ENCODE measurements at regions not wholly inside any gene's neighbourhood (a gene's known extent, or its start where the extent isn't known, plus 50 kb on each side); places are given as distances from the start of the nearest gene placed in this dataset.

GRCh38 chr4:27873596-27873995 lies 1013.0 kb downstream of the STIM2 start:
- no peak for DNase-seq

- no peak for DNase-seq
Observed at GRCh38 chr4:27881705-27882104, 1021.1 kb downstream of the STIM2 start.

- peak; percentile 20 for DNase-seq
Observed at GRCh38 chr4:27886120-27886519, 1025.5 kb downstream of the STIM2 start.

DNA sequence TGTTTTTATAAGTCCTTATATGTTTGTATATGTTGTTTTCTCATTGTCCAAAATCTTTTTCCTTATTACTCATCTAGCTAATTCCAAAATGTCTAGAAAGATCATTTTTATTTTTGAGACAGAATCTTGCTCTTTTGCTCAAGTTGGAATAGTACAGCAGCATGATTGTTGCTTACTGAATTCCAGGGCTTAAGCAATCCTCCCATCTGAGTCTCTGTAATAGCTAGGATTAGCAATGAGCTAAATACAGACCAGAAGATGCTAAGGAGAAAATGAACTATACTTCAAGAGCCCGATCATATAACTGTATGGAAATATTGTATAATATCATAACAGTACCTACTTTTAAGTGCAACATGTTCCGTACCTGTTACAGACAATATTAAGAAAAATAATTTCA lies 1027.0 kb downstream of the STIM2 start:
- DNase-seq = no peak

DNA sequence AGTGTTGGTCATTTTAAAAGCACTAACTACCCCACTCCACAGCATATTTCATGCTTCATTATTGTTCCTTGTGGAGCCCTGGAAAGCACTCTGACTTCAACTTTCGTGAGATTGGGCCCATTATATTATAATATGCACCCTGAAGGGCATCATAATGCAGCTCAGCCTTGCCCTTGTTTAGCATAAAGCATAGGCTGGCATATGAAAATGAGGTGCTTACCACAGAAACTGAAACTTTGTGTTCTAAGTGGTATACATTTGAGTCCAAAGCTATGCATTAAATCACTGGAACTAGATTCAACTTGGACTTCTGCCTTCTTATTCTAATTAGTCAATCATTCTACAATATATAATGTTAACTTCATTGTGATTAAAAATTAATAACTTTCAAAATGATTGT lies 1027.9 kb downstream of the STIM2 start:
- no peak for DNase-seq

GRCh38 chr4:27894951-27895350 lies 1034.3 kb downstream of the STIM2 start:
- DNase-seq = no peak

GRCh38 chr4:27908356-27908755 lies 1047.7 kb downstream of the STIM2 start:
- peak; percentile 16 for DNase-seq

DNA sequence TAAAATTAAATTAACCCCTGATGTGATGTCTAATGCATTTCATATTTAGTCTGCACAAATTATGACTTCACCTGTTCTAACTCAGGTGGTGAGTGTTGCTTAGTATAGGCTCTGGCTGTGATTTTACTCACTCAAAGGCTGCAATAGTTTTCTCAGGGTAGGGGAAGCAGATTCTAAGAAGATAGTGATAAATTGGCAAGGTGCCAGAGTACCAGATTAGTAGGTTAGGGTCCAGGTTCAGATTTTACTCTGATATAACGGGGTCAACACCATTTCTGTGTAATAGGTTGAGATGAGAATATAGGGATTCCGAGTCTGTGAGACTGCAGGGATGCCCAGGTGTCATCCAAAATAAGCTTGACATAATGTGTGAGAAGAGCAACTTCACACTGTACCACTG lies 1049.6 kb downstream of the STIM2 start:
- no peak for DNase-seq

GRCh38 chr4:27911047-27911446 lies 1050.4 kb downstream of the STIM2 start:
- DNase-seq = no peak

GRCh38 chr4:27913738-27914137 lies 1053.1 kb downstream of the STIM2 start:
- DNase-seq = no peak

DNA sequence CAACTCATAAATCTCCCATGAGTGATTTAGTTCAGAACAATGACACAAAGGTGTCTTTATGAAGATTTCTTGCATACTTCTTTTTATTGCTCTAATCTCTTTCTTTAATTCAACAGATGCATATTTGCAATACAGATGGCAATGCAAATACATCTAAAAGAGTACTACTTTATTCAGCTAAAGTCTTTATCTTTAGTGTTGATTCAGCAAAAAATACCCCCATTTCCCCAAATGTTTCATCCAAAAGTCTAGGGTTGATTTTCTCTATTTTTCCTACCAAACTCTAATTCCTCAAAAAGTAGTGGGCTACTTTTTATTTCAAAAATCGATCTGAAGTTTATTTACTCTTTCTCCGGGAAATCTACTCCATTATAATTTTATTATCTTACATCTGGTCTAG lies 1055.2 kb downstream of the STIM2 start:
- no peak for DNase-seq

GRCh38 chr4:27916452-27917184 lies 1056.0 kb downstream of the STIM2 start:
- no peak for DNase-seq

DNA sequence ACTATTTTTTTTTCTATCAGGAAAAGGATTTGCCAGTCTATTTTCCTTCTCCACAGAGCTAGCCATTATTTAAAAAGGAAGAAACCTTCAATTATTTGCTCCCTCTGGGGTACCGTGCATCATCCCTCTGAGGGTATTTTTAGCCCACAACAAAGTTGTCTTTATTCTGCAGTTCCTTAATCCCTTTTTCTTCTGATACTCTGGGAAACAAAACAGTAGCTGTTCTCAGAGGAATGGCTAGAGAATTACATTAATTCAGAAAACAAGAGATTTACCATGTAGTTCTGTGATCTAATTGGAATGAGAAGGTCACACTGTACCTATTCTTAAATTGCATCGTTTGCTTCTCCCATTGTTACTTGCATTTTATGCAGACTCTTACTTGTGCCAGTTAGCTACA lies 1056.7 kb downstream of the STIM2 start:
- no peak for DNase-seq

DNA sequence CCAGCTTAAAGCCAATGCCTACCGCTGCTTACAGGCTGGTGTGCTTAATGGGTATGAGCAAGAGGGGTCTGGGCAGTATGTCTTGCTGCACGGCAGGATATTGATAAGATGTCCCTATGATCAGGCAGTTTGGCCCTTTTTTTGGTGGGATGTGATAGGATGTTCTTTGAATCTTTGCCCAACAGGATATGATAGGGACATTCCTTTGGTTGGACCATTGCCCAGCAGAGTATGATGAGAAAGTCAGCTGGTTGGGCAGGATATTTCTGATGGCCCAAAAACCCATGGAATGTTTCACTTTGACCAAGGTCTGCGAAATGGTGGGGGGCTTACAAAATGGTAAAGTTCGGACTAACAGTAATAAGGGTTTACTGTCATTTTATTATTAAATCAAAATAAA lies 1060.6 kb downstream of the STIM2 start:
- peak; percentile 45 for DNase-seq

GRCh38 chr4:27928761-27929540 lies 1068.3 kb downstream of the STIM2 start:
- no peak for DNase-seq

- no peak for DNase-seq
Observed at GRCh38 chr4:27930291-27930690, 1069.7 kb downstream of the STIM2 start.

DNA sequence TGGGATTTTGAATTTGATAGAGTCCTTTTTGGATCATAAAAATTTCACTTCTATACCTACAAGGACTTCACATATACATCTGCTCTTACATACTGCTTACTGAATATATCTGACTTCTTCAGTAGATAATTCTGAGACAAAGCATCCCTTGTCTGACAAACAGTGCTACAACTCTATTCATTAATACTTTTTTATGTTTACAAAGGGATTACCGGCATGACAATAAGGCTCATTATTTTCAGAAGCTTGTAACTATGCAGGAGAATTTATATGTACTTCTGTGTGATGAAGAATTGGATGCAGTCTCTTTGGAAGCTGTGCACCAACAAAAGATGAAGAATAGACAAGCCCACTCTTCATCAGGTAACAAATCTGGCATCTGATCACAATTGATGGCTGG lies 1070.3 kb downstream of the STIM2 start:
- no peak for DNase-seq

- DNase-seq = no peak
Observed at GRCh38 chr4:27931584-27931983, 1070.9 kb downstream of the STIM2 start.

GRCh38 chr4:27934871-27935270 lies 1074.2 kb downstream of the STIM2 start:
- no peak for DNase-seq

DNA sequence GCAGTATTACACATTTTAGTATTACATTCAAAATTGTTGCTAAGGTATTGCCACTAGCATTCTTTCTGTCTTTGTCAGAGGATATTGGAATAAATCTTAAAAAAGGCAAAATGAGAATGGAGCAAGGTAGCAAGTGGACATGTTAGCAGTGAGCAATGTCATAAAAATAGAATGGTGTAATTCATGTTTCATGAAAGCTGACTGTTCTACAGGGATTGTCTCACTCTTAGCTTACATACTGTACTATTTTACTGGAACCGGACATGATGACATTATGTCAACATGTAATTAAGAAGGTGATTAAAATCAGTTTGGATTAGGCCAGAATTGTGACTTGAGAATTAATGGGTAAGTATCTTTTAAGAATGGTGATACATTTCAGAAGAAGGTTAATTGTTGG lies 1086.2 kb downstream of the STIM2 start:
- no peak for DNase-seq

- DNase-seq = no peak
Observed at GRCh38 chr4:27947302-27947701, 1086.7 kb downstream of the STIM2 start.

DNA sequence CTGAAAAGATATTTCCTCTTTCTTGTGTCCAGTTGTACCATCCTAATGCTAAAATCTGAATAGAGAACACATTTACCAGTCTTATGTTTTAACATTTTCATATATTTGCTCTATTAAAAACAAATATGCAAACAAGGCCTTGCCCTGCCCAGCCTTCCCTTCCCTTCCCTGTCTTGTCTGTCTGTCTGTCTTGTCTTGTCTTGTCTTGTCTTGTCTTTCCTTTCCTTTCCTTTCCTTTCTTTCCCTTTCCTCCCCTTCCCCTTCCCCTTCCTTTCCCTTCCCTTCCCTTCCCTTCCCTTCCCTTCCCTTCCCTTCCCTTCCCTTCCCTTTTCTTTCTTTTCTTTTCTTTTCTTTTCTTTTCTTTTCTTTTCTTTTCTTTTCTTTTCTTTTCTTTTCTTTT lies 1103.5 kb downstream of the STIM2 start:
- DNase-seq = no peak

DNA sequence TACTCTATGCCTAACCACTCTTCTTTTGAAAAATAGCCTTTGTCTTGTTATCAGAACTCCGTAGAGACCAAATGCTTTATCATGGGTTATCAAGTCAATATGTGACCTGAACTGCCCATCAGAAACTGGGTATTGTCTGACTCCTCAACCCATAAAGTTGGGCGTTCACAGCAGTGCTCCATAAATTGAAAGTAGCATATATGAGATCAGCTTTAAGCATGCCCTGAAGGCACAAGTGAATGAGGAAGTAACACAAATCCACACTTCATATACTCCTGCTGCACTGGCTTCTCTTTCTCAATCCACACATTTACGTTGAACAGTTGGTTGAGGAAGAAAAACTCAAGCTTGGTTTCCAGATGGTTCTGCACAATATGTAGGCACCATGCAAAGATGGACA lies 1106.0 kb downstream of the STIM2 start:
- no peak for DNase-seq

- DNase-seq = no peak
Observed at GRCh38 chr4:27973056-27973455, 1112.4 kb downstream of the STIM2 start.
